HPDE6-E6E7 (cell line): ENCODE measurements at regions not wholly inside any gene's neighbourhood (a gene's known extent, or its start where the extent isn't known, plus 50 kb on each side); places are given as distances from the start of the nearest gene placed in this dataset.
"Not testable (repeated sequence)": the region's sequence is repeated elsewhere in the genome, so short reads cannot be mapped to it uniquely, and the experiment has no call there.

ENCODE experiments used
- DNase-seq: peaks from one replicate; pipeline ENCODE4 v3.0.0; 2011; ENCODE audit warnings: missing footprints; ENCODE audit errors: extremely low spot score

DNA sequence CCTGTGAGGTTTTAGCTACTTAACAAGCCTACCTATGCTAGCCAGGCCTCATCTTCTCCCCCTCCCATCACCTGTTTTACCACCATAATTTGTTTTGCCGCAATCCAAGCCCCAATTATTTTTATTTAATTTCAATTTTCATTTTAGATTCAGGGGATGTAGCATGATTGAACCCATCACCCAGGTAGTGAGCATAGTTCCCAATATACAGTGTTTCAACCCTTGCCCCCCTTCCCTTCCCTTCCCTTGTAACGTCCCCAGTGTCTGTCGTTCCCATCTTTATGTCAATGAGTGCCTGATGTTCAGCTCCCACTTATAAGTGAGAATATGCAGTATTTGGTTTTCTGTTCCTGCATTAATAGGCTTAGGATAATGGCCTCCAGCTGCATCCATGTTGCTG, 885.0 kb downstream of the UQCRFS1 start:
- DNase-seq = no peak

DNA sequence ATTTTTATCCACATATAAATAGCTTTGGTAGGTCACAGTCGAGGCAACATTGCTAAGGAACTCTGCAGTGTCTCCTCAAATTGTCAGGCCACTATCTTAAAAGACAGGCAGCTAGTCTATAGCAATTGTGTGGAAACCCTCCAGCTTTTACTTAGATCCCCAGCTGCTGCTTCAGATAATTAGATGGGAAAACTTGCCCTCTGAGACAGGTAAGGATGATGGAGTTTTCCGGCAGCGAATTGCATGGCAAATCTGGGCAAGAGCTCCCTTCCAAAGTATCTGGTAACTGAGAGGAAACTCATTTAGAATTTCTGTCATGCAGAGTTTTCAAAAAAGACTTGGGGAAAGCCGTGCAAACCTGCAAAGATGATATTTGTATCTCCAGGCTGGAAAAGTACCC, 886.2 kb downstream of the UQCRFS1 start:
- no peak for DNase-seq

DNA sequence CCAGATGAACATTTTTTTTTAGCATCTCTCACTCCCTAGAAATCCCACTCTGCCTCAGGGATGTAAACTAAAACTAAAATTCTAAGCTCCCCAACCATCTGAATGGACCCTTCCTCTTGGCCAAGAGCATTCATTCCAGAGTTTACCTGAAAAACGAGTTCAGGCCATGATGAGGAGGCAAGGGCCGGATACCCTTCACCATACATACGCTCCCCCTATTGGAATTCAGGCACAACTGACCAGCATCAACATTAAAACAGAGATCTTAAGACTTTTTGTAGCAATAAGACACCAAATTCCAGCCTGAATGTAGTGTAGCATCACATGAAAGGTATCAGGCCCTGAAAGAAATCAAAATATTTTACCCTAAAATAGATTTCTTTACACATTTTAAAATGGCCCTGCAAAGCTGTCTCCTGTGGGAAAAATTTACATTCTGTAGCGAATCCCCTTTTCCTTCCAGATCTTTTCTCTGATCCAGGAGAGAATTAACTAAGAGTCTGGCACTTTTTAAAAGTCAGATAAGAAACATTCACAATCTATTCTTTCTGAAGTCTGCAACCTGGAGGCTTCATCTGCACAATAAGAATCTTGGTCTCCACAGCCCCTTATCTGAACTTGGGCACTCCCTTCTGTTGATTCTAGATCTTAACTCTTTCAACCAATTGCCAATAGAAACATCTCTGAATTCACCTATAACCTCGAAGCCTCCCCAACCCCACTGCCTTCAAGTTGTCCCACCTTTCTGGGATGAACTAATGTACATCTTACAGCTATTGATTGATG, 888.5 kb downstream of the UQCRFS1 start:
- no peak for DNase-seq

DNA sequence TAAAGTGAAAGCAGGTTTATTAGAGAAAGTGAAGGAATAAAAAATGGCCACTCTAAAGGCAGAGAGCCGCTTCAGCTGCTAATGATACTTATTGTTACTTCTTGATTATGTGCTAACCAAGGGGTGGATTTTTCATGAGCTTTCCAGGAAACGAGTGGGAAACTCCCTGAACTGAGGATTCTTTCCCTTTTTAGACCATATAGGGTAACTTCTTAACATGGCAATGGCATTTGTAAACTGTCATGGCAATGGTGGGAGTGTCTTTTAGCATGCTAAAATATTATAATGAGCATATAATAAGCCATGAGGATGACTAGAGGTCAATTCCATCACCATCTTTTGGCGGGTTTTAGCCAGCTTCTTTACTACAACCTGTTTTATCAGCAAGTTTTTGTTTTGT, 890.0 kb downstream of the UQCRFS1 start:
- DNase-seq = no peak

DNA sequence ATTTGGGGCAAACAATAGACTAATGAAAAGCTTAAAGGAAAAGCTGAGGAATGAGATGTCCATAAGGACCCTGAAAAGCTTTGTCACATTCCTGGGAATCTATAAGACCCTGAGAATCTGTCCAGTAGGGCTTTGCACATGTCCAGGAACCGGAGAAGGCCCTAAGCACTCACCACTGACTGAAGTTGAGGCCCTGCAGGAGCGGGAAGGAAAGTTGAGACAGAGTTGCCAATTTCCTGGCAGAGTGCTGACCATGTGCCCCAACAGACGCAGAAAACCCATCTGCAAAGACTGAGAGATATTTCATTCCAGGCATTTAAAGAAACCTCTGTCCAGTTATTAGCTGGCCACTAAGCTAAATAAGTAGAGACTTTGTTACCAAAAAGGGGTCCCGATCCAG, 890.5 kb downstream of the UQCRFS1 start:
- no peak for DNase-seq

DNA sequence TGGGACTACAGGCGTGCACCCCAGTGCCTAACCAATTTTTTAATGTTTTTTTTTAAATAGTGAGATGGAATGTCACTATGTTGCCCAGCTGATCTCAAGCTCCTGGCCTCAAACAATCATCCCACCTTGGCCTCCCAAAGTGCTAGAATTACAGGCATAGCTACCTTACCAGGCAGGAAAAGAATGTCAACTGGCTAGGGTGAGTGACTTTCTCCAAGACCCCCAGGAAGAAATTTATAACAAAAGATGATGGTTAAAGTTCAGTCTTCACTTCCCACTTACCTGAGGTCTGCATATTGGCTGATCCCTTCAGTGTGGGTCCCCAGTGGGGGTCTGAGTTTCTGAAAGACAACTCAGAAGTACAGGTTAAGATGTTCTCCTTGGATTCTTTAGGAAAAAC, 893.0 kb downstream of the UQCRFS1 start:
- no peak for DNase-seq

DNA sequence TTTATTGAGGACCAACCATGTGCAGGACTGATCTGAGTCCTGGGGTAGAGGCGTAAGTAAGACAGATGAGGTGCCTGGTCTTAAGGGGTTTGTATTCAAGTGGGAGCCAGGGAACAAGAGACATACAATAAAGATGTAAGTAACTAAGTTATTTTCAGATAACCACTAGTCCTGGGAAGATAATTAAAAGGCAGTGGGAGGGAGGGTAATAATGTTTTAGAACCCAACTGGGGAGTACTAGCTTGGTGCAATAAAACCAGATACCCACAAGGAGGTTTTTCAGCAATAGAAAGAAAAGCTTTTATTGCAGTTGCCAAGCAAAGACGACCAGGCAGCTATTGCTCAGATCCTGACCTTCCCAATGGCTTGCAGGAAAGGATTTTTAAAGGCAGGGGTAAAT, 893.7 kb downstream of the UQCRFS1 start:
- no peak for DNase-seq

DNA sequence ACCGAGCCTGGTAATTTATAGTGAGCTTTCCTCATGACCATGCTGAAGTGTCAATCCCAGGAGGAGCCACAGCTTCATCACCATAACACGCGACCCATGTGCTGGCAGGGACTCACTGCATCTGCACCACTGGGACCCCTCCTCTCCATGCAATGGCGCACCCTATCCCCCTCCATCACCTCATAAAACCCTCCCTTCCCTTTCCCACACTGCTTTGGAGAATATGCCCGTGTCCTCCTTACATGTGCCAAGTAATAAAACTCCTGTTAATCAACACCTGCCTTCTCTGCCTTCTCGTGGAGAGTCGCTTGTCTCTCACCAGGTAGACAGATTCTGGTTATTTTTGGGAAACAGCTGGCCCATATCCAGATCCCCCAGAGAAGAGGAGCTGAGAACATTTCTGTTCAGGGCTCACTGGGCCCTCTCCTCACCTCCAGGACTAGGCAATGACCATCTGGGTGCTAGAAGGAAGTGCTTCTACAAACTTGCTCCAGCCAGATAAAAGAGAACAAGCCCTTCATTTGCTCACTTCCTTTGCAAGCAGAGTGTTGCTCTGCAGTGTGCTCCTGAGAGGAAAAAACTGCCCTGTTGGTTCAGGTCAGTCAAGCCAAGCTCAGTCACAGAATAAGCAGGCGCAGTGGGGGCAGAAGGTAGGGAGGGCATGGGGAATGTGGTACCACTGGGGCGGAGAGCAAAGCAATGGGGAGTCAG, 894.3 kb downstream of the UQCRFS1 start:
- no peak for DNase-seq

DNA sequence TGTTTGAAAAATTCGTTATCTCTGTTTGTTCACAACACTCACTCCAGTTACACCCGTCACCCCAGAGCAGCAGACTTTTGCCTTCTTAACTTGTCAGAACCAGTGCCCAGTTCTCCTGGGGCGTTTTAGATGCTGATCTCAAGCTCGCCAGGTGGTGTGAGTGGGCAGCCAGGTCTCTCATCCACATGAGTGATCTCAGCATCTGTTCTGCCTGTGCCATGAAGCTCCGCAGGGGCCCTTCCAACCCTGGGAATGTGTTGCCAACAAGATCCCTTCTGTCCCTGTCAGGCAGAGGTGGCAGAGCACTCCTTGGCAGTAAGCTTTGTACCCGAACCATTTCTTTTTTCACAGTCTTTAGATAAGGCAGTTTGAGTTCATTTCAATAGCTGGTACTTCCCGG, 896.5 kb downstream of the UQCRFS1 start:
- DNase-seq = no peak

DNA sequence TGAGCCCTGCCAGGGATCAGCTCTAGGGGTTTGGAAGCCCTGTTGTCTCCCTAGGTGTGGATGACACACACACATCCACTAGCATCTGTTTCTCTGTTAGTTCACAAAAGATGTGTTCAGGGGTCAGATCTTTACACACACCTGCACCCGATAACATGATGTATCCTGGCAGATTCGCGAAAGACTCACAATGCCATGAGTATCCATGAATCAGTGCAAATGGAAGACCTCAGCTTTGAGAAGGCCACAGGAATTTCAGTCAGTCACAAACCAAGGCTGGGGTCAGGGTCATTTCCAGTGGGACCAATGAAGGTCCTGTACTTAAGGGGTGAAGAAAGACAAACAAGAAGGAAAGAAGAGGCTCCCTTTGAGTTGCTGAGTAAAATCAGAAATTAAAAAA, 898.2 kb downstream of the UQCRFS1 start:
- no peak for DNase-seq

DNA sequence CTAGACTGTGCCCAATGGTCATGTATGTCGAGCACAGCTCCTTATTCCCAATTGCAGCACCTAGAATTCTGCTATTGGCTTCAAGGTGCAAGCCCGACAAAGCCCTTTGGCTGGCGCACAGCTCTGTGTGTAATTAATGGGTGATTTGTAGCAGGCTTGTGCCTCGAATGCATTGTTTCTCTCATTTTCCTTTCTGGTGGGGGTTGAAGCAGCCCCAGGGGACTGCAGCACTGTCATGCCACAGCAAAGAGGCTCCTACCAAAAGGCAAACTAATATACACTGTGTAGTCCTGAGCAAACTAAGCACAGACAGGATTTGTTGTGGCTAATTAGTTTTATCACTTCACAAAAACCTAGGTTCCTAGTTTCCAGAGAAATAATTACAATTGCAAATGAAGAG, 898.7 kb downstream of the UQCRFS1 start:
- no peak for DNase-seq

DNA sequence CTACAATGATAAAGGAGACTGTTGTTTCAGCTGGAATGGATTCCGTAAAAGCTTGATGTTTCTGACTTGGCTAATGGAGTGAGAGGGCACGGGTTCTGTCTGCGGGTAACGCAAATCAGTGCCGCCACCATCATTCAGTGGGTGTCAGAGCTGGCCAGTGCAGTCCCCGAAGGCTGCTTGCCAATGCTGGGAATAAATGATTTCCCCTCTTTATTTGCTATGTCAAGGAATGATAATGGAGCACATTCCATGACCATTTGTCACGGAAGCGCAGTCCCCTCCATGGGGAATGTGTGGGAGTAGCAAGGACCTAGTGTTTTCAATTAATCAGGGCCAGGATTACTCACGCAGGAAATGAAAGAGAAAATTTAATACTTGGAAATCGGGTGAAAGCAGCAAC, 899.3 kb downstream of the UQCRFS1 start:
- no peak for DNase-seq

DNA sequence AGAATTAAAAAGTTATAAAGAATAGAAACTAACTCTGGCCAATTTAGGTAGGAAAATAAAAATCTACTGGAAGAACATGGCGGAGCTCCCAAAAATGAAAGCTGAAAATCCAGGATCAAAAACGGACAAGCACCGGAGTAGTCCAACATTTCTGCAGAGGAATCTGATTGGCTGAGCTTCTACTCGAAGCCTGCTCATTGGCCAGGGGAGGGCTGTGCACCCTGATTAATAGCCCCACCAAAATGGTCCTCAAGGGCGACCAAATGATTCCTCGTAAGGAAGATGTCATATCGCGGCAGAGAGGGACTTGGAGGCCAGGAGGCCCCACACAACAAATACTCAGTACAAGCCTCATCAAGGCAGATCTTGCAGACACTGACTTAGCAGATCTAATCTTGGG, 900.7 kb downstream of the UQCRFS1 start:
- DNase-seq = no peak

DNA sequence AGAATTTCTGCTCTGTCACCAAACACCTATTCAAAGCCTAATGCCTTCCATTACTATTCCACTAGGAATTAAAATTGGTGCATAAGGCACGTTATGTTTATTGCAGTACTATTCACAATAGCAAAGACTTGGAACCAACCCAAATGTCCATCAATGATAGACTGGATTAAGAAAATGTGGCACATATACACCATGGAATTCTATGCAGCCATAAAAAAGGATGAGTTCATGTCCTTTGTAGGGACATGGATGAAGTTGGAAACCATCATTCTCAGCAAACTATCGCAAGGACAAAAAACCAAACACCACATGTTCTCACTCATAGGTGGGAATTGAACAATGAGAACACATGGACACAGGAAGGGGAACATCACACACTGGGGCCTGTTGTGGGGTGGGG, 902.1 kb downstream of the UQCRFS1 start:
- DNase-seq = not testable (repeated sequence)

DNA sequence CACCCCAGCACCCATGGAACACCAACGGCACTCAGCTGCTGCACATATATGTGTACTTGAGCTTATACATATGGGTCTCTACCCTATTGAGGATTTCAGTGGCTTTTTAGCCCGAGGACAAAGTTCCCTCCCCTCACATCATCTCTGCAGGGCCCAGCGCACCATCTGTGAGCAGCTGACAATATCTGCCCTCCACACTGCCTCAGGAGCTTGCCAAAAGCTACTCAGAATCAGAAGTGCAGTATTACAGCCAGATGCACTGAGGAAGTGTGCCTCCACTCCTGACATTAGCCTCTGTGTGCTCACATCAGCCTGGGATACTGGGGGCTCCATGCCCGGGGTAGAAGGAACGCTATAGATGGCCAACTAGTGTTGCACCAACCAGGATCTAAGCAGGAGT, 903.9 kb downstream of the UQCRFS1 start:
- no peak for DNase-seq

DNA sequence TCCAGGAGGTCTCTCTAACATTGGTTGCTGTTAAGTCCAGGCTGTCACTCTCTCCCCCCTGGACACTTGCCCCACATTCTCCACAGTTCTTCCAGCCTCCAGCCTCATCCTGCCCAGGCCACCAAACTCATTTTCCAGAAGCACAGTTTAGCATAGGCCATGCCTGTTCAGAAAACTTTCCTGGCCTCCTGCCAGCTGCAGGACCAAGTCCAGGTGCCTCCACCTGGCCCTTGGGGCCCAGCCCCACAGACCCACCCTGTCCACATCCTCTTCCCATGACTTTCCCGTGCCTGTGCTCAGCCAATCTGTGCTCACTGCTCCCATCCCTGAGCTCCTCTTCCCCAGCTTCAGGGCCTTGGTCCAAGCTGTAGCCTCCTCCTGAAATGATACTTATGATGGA, 905.0 kb downstream of the UQCRFS1 start:
- DNase-seq = no peak

DNA sequence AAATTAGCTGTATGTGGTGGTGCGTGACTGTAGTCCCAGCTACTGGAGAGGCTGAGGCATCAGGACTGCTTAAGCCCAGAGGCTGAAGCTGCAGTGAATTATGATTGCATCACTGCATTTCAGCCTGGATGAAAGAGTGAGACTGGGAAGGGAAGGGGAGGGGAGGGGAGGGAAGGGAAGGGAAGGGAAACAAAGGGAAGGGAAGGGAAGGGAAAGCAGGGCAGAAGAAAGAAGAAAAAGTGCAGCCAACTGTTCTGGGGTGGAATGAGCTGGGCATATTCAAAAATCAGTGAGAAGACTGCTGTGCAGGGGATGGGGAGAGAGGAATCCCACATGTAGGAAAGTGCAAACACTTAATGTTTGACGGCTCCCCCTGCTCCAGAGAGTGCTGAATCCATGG, 905.5 kb downstream of the UQCRFS1 start:
- no peak for DNase-seq

DNA sequence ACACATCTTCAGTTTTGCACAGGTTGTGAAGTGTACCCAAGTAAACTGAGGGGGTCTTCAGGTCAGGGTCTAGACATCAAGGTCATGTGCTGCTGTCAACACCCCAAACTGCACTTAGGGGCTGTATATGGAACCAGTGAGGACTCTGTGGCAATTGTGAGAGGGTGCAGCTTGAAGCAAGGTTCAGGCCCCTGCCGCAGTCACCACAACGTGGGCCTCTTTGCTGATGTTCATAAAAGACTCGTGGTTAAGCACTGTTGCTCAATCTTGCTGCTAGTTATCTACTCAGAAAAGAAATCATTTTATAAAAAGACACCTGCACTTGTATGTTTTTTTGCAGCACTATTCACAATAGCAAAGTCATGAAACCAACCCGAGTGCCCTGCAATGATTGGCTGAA, 907.4 kb downstream of the UQCRFS1 start:
- DNase-seq = no peak

DNA sequence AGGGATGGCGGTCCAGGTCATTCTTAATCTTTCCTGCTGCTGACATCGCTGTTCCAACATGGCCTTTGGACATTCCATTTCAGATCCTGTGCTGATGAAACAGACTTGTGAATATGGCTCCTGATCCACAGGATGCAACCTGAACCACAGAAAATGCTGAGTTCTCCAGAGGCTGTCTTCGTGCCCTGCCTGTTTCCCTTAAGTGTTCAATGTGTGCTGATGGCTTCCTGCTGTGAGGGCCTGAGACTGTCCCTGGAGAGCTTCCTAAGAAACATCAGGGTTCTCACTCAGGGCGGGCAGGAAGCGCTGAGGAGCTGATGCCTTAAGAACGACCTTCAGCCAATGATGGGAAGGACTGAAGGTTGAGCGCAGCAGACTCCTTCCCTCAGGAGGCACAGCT, 909.4 kb downstream of the UQCRFS1 start:
- DNase-seq = no peak

DNA sequence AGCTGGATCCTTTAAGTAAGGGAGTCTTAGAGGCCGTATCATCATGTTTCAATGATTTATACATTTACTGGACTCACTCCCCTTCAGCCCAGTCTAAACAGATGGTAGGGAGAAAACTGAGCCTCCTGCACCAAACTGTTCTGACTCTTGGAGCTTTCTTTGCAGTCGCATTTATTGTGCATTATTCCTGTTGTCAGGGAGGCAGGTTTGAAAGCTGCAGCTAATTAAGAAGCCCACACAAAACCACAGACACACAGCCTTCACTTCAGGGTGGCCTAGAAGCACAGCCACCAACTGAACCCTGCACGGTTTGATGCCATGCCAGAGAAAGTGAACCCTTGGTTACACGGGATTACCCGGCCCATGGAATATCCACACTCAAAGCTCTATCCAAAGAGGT, 911.0 kb downstream of the UQCRFS1 start:
- no peak for DNase-seq

DNA sequence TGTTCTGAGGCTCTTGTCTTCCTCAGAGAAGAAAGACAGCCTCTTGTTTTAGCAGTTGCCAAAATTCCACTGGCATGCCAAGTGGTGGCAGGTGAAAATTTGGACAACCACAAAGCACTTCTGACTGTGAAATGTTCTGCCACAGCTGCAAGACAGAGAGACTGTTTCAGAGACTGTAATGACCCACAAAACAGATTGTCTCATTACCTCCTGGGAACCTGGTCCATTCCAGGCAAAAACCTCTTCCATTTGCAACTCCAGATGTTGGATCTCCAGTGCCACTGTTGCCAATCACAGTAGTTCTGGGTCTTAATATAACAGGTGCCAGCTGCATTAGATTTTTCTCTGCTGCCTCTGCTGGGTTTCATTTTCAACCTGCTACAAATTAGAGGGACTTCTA, 911.5 kb downstream of the UQCRFS1 start:
- no peak for DNase-seq

DNA sequence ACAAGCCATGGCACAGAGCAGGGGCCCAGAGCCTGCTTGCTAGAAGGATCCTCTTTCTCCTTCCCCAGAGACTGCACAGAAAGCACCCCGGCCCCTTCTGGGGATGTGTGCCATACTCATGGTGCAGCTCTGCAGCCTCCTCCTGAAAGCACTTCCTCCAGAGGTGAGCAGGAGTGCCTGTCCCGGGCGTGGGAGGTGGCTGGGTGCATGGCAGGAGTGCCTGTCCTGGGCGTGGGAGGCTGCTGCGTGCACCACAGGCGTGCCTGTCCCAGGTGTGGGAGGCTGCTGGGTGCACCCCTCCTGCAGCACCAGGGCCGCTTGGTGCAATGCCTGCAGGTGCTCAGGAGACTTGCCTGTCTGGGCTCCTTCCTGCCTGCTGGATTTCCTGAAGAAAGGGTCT, 913.3 kb downstream of the UQCRFS1 start:
- no peak for DNase-seq

DNA sequence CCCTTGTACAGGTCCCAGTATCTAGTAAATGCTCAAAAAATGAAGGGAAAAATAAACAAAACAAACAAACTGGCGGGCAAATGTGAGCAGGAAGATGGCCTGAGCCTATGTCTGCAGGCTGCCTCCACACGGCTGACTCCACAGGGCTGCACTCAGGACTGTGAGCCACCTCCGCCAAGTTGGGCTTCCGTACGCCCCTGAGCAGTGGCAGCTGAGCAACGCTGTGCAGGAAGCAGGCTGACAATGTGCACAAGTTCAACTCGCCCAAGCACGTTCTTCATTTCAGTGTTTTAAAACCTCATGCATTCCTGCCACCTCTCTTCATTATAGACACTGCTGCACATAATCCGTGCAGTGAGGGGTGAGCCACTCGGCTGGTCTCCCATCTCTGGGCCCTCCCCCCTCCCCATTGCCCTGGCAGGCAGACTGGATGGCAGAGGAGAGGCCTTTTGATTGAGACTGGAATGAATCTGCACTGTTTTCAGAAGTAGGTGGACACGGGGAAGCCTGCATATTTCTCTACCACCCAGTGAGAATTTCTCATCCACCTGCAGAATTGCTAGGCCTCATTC, 915.3 kb downstream of the UQCRFS1 start:
- no peak for DNase-seq
